WTC11 (cell line): ENCODE measurements at regions not wholly inside any gene's neighbourhood (a gene's known extent, or its start where the extent isn't known, plus 50 kb on each side); places are given as distances from the start of the nearest gene placed in this dataset.

Source experiments
- NFATC4 ChIP-seq: fragments of 250-450 bp; sonication (Bioruptor Pico); IDR thresholded peaks from 2 replicates; pipeline ENCODE4 v1.9.0; 2021; ENCODE audit warnings: mild to moderate bottlenecking
- TCF7 ChIP-seq: sonication (generic); formaldehyde crosslinking; IDR thresholded peaks from 2 replicates; pipeline ENCODE4 v1.8.0; 2022; ENCODE audit warnings: mild to moderate bottlenecking, low read depth, missing genetic modification reagents, moderate library complexity
- USF2 ChIP-seq: sonication (generic); formaldehyde crosslinking; IDR thresholded peaks from 2 replicates; pipeline ENCODE4 v1.8.1; 2023; ENCODE audit warnings: mild to moderate bottlenecking, missing genetic modification reagents, moderate library complexity
- ZNF121 ChIP-seq: sonication (generic); formaldehyde crosslinking; IDR thresholded peaks from 2 replicates; pipeline ENCODE4 v1.8.0; 2023; ENCODE audit warnings: missing genetic modification reagents

- TF ChIP-seq ZNF121 (CRISPR knock-in tag) (no peak), TCF7 (CRISPR knock-in tag) (no peak), NFATC4 (CRISPR knock-in tag) (no peak), USF2 (CRISPR knock-in tag) (no peak)
Measured at GRCh38 chr16:60087530-60087929, 1353.4 kb upstream of the GOT2 start.
